ENCODE measurements at regions not wholly inside any gene's neighbourhood (a gene's known extent, or its start where the extent isn't known, plus 50 kb on each side); places are given as distances from the start of the nearest gene placed in this dataset.

GRCh38 chr9:90131568-90131967 lies 511.1 kb downstream of the DIRAS2 start:
- no peak overlapping the region for H3K4me3 ChIP-seq (ENCODE audit: low read length)
- no peaks in the 10 kb centered on the region for H3K9me2 ChIP-seq (ENCODE audit: insufficient read depth, low read length)
- H3K27me3 ChIP-seq (ENCODE audit: insufficient read depth, low read depth, low read length), result no peaks in the 10 kb centered on the region
- no peaks in the 10 kb centered on the region for H3K9me3 ChIP-seq (ENCODE audit: low read length)
- H3K36me3 ChIP-seq (ENCODE audit: insufficient read depth, low read length), result no peaks in the 10 kb centered on the region
- no peaks in the 10 kb centered on the region for H4K20me1 ChIP-seq (ENCODE audit: insufficient read depth)
- no peak overlapping the region for H3K27ac ChIP-seq (ENCODE audit: low read length)
- no peak overlapping the region for H2AFZ ChIP-seq (ENCODE audit: low read depth, low read length)
- TF ChIP-seq EP300 (conservative IDR thresholded peaks at IDR 0.05; ENCODE audit: poor library complexity, severe bottlenecking) (no peak), MXI1 (conservative IDR thresholded peaks at IDR 0.05; ENCODE audit: poor library complexity, severe bottlenecking) (no peak), TAF1 (IDR thresholded peaks at IDR 0.05; ENCODE audit: low read depth) (no peak), RAD21 (conservative IDR thresholded peaks at IDR 0.05) (no peak), CTCF (IDR thresholded peaks at IDR 0.05; ENCODE audit: poor library complexity, severe bottlenecking) (no peak), POLR2AphosphoS5 (IDR thresholded peaks at IDR 0.05) (no peak), EZH2 (IDR thresholded peaks at IDR 0.05; ENCODE audit: borderline replicate concordance, insufficient read depth, low read length, poor library complexity, severe bottlenecking) (no peak), SMC3 (conservative IDR thresholded peaks at IDR 0.05; ENCODE audit: poor library complexity) (no peak)
- TF ChIP-seq, protein P1, sequence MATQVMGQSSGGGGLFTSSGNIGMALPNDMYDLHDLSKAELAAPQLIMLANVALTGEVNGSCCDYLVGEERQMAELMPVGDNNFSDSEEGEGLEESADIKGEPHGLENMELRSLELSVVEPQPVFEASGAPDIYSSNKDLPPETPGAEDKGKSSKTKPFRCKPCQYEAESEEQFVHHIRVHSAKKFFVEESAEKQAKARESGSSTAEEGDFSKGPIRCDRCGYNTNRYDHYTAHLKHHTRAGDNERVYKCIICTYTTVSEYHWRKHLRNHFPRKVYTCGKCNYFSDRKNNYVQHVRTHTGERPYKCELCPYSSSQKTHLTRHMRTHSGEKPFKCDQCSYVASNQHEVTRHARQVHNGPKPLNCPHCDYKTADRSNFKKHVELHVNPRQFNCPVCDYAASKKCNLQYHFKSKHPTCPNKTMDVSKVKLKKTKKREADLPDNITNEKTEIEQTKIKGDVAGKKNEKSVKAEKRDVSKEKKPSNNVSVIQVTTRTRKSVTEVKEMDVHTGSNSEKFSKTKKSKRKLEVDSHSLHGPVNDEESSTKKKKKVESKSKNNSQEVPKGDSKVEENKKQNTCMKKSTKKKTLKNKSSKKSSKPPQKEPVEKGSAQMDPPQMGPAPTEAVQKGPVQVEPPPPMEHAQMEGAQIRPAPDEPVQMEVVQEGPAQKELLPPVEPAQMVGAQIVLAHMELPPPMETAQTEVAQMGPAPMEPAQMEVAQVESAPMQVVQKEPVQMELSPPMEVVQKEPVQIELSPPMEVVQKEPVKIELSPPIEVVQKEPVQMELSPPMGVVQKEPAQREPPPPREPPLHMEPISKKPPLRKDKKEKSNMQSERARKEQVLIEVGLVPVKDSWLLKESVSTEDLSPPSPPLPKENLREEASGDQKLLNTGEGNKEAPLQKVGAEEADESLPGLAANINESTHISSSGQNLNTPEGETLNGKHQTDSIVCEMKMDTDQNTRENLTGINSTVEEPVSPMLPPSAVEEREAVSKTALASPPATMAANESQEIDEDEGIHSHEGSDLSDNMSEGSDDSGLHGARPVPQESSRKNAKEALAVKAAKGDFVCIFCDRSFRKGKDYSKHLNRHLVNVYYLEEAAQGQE (IDR thresholded peaks at IDR 0.05; ENCODE audit: borderline replicate concordance), result no peak
- H3K79me2 ChIP-seq (replicated peaks; ENCODE audit: insufficient read depth, low read length), result no peaks in the 10 kb centered on the region
- no peak overlapping the region for H3K9ac ChIP-seq (ENCODE audit: low read length)
- no peaks in the 10 kb centered on the region for H3F3A ChIP-seq (ENCODE audit: insufficient read depth, low read length, poor library complexity, severe bottlenecking)
- H3K4me2 ChIP-seq (ENCODE audit: low read length), result no peak overlapping the region

DNA sequence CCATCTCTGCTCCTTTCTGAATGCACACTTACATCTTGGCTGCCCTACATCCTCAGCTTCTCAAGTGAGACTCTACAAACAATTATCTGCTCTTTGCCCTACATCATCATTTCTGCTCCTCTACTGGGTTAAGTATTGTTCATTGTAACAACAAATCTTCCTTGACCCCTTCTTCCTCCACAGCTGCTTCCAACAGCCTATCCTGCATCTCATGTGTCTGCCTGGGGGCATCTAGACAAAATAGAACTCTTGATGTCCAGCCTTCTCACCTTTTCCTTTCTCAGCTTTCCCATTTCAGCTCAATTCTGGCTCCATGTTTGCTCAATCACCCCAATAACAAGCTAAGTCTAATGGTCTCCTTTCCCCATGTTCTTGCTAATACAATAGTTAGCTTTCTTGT lies 509.8 kb downstream of the DIRAS2 start:
- H3K79me2 ChIP-seq (replicated peaks; ENCODE audit: insufficient read depth, low read length), result no peaks in the 10 kb centered on the region
- H3K9me3 ChIP-seq (ENCODE audit: low read length), result no peaks in the 10 kb centered on the region
- no peaks in the 10 kb centered on the region for H3K36me3 ChIP-seq (ENCODE audit: insufficient read depth, low read length)
- no peaks in the 10 kb centered on the region for H3K27me3 ChIP-seq (ENCODE audit: insufficient read depth, low read depth, low read length)
- H3K4me2 ChIP-seq (ENCODE audit: low read length), result no peak overlapping the region
- TF ChIP-seq MXI1 (conservative IDR thresholded peaks at IDR 0.05; ENCODE audit: poor library complexity, severe bottlenecking) (no peak), EP300 (conservative IDR thresholded peaks at IDR 0.05; ENCODE audit: poor library complexity, severe bottlenecking) (no peak), CTCF (IDR thresholded peaks at IDR 0.05; ENCODE audit: poor library complexity, severe bottlenecking) (no peak), EZH2 (IDR thresholded peaks at IDR 0.05; ENCODE audit: borderline replicate concordance, insufficient read depth, low read length, poor library complexity, severe bottlenecking) (no peak), POLR2AphosphoS5 (IDR thresholded peaks at IDR 0.05) (no peak), TAF1 (IDR thresholded peaks at IDR 0.05; ENCODE audit: low read depth) (no peak), RAD21 (conservative IDR thresholded peaks at IDR 0.05) (no peak), SMC3 (conservative IDR thresholded peaks at IDR 0.05; ENCODE audit: poor library complexity) (no peak)
- TF ChIP-seq, protein P1 (IDR thresholded peaks at IDR 0.05; ENCODE audit: borderline replicate concordance), result no peak
- H3F3A ChIP-seq (ENCODE audit: insufficient read depth, low read length, poor library complexity, severe bottlenecking), result no peaks in the 10 kb centered on the region
- no peaks in the 10 kb centered on the region for H3K9me2 ChIP-seq (ENCODE audit: insufficient read depth, low read length)
- H4K20me1 ChIP-seq (ENCODE audit: insufficient read depth), result no peaks in the 10 kb centered on the region
- no peak overlapping the region for H2AFZ ChIP-seq (ENCODE audit: low read depth, low read length)
- no peak overlapping the region for H3K4me3 ChIP-seq (ENCODE audit: low read length)
- H3K27ac ChIP-seq (ENCODE audit: low read length), result no peak overlapping the region
- H3K9ac ChIP-seq (ENCODE audit: low read length), result no peak overlapping the region
